ENCODE measurements at regions not wholly inside any gene's neighbourhood (a gene's known extent, or its start where the extent isn't known, plus 50 kb on each side); places are given as distances from the start of the nearest gene placed in this dataset.
A peak's percentile ranks its signal among the peaks of the same experiment; 100 is the strongest.

DNA sequence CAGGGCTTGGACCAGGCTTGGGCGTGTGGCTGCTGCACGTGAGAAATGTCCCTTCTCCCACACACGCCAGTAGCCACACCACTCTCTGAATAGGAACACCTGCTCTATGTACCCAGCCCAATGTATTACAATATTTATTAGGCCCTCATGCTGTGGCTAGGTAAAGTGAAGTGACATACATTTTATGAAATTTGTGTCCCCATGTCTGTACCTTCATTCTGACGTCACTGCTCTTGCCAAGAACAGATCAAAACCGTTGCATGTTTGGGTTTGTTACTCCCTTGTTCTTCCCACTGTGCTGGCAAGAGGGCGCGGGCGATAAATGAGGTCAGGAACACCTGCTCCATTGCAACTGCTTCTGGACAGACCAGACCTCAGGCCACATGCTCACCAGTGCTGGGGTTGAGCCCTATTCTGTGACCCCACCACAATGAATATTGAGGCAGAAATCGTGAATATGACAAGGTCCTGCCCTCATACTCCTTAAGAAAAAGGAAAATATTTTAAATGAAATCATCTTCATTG, 436.4 kb upstream of the SALL3 start:
- Histone ChIP-seq H3K4me1 (ENCODE audit: insufficient read depth, low read length) (no peaks in the 10 kb centered on the region), H3K9me3 (ENCODE audit: low read length) (no peaks in the 10 kb centered on the region), H4K20me1 (ENCODE audit: insufficient read depth, low read length) (no peaks in the 10 kb centered on the region), H3K4me2 (ENCODE audit: low read depth, low read length) (no peak overlapping the region), H3K9ac (ENCODE audit: insufficient read depth, low read depth, low read length) (no peak overlapping the region), H3K36me3 (replicated peaks in 1 of 2; ENCODE audit: control insufficient read depth in 1 of 2, insufficient read depth in 2 of 2, low read length in 2 of 2) (no peaks in the 10 kb centered on the region), H3K79me2 (ENCODE audit: insufficient read depth, low read length) (no peaks in the 10 kb centered on the region), H3K4me3 (replicated peaks in 1 of 3; ENCODE audit: insufficient read depth in 1 of 3, low read depth in 2 of 3, low read length in 3 of 3) (no peak overlapping the region), H3K27ac (ENCODE audit: extremely low read length, insufficient read depth, low read length) (no peak overlapping the region), H3K27me3 (ENCODE audit: control insufficient read depth in 1 of 2, insufficient read depth in 2 of 2, low read length in 2 of 2) (no peaks in the 10 kb centered on the region), H2AFZ (ENCODE audit: low read length) (no peak overlapping the region)
- DNase-seq (ENCODE audit: low spot score) (no peak), FAIRE-seq (no peak), ATAC-seq (no peak)
- in situ Hi-C loops (cut with HindIII; ENCODE audit: extremely low pct_ligation_motif_present, low pct_unique_long_range_greater_than_20kb) (no loop called here), intact Hi-C loops (cut with micrococcal nuclease; ENCODE audit: unreplicated experiment) (no loop called here)
- CTCF ChIA-PET (ENCODE audit: low intra/inter-chr PET ratio, low total read pairs): no interaction called here
- 15% methylated on average over 6 of the region's 9 CpGs for WGBS (ENCODE audit: low lambda C conversion rate)
- BruUV-seq (replicated peaks): no TSS peak
- TF ChIP-seq CREB1 (IDR thresholded peaks at IDR 0.05) (peak; percentile 81), CREB1 (CRISPR knock-in tag; IDR thresholded peaks at IDR 0.05) (no peak), KLF15 (CRISPR knock-in tag; IDR thresholded peaks at IDR 0.05; ENCODE audit: borderline replicate concordance) (no peak), ZNF224 (CRISPR knock-in tag; IDR thresholded peaks at IDR 0.05) (no peak)
- POLR2A ChIA-PET: no interaction called here

DNA sequence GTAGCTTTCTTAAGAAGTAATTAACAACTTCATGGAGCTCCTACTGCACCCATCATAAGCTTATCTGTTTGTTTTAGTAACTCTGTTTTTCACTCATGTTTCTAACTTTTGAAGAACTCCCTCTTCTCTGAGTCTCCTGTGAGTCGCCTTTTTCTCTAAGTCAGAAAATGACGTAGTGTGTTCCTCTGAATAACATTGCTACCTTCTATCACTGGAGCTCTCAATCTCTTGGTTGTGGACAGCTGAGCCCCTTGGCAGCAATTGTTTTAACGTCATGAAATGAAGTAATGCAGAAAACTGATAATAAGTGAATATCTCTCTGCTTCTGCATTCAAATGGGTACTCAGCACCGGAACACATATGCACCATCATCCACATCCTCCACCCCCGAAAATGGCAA, 433.3 kb upstream of the SALL3 start:
- in situ Hi-C loops (cut with HindIII; ENCODE audit: extremely low pct_ligation_motif_present, low pct_unique_long_range_greater_than_20kb) (no loop called here), intact Hi-C loops (cut with micrococcal nuclease; ENCODE audit: unreplicated experiment) (no loop called here)
- no peaks in the 10 kb centered on the region for H3K36me3 ChIP-seq (replicated peaks in 1 of 2; ENCODE audit: control insufficient read depth in 1 of 2, insufficient read depth in 2 of 2, low read length in 2 of 2)
- no peaks in the 10 kb centered on the region for H3K79me2 ChIP-seq (ENCODE audit: insufficient read depth, low read length)
- no peak overlapping the region for H3K4me3 ChIP-seq (replicated peaks in 1 of 3; ENCODE audit: insufficient read depth in 1 of 3, low read depth in 2 of 3, low read length in 3 of 3)
- ATAC-seq (no peak), FAIRE-seq (no peak), DNase-seq (ENCODE audit: low spot score) (no peak)
- 17% methylated on average over 5 of the region's 5 CpGs for WGBS (ENCODE audit: low lambda C conversion rate)
- no peak overlapping the region for H3K27ac ChIP-seq (ENCODE audit: extremely low read length, insufficient read depth, low read length)
- no TSS peak for BruUV-seq (replicated peaks)
- no peak for TF ChIP-seq ZNF772 (CRISPR knock-in tag; IDR thresholded peaks at IDR 0.05)
- ChIA-PET POLR2A (no interaction called here), CTCF (ENCODE audit: low intra/inter-chr PET ratio, low total read pairs) (no interaction called here)
- H3K9ac ChIP-seq (ENCODE audit: insufficient read depth, low read depth, low read length): no peak overlapping the region
- no peaks in the 10 kb centered on the region for H3K4me1 ChIP-seq (ENCODE audit: insufficient read depth, low read length)
- no peak overlapping the region for H2AFZ ChIP-seq (ENCODE audit: low read length)
- no peaks in the 10 kb centered on the region for H3K27me3 ChIP-seq (ENCODE audit: control insufficient read depth in 1 of 2, insufficient read depth in 2 of 2, low read length in 2 of 2)
- no peaks in the 10 kb centered on the region for H4K20me1 ChIP-seq (ENCODE audit: insufficient read depth, low read length)
- peaks cover 9% of the 10 kb centered on the region; the same call in 1 of the 2 replicates for H3K9me3 ChIP-seq (ENCODE audit: low read length)
- H3K4me2 ChIP-seq (ENCODE audit: low read depth, low read length): no peak overlapping the region

All from HepG2 (cell line).